ENCODE measurements at regions not wholly inside any gene's neighbourhood (a gene's known extent, or its start where the extent isn't known, plus 50 kb on each side); places are given as distances from the start of the nearest gene placed in this dataset.

- Histone ChIP-seq H3K4me1 (ENCODE audit: control insufficient read depth, extremely low read depth, insufficient read depth, low read length) (no peaks in the 10 kb centered on the region), H2AFZ (ENCODE audit: control insufficient read depth, low read length) (no peak overlapping the region), H4K20me1 (ENCODE audit: control insufficient read depth, extremely low read depth, insufficient read depth, low read length) (no peaks in the 10 kb centered on the region), H3K9me1 (ENCODE audit: control insufficient read depth, extremely low read depth, insufficient read depth, low read length) (no peaks in the 10 kb centered on the region), H3K9ac (ENCODE audit: control insufficient read depth, extremely low read depth, insufficient read depth, low read length) (no peak overlapping the region), H3K9me3 (ENCODE audit: control insufficient read depth, low read depth, low read length) (no peaks in the 10 kb centered on the region), H3K27me3 (ENCODE audit: control insufficient read depth, extremely low read depth, insufficient read depth, low read length) (no peaks in the 10 kb centered on the region), H3K36me3 (ENCODE audit: control insufficient read depth in 2 of 2, extremely low read depth in 1 of 2, insufficient read depth in 2 of 2, low read length in 2 of 2) (no peaks in the 10 kb centered on the region), H3K27ac (ENCODE audit: control insufficient read depth, insufficient read depth, low read length) (no peak overlapping the region), H3K4me2 (ENCODE audit: control insufficient read depth, extremely low read depth, insufficient read depth, low read depth, low read length) (no peak overlapping the region), H3K79me2 (ENCODE audit: control insufficient read depth, insufficient read depth, low read length) (no peaks in the 10 kb centered on the region), H3K4me3 (ENCODE audit: control insufficient read depth in 2 of 3, extremely low read depth in 1 of 3, insufficient read depth in 2 of 3, low read depth in 1 of 3, low read length in 3 of 3) (no peak overlapping the region)
- TF ChIP-seq, protein P1, sequence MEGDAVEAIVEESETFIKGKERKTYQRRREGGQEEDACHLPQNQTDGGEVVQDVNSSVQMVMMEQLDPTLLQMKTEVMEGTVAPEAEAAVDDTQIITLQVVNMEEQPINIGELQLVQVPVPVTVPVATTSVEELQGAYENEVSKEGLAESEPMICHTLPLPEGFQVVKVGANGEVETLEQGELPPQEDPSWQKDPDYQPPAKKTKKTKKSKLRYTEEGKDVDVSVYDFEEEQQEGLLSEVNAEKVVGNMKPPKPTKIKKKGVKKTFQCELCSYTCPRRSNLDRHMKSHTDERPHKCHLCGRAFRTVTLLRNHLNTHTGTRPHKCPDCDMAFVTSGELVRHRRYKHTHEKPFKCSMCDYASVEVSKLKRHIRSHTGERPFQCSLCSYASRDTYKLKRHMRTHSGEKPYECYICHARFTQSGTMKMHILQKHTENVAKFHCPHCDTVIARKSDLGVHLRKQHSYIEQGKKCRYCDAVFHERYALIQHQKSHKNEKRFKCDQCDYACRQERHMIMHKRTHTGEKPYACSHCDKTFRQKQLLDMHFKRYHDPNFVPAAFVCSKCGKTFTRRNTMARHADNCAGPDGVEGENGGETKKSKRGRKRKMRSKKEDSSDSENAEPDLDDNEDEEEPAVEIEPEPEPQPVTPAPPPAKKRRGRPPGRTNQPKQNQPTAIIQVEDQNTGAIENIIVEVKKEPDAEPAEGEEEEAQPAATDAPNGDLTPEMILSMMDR (optimal IDR thresholded peaks at IDR 0.05 in 1 of 3, IDR thresholded peaks at IDR 0.05 in 1 of 3, conservative IDR thresholded peaks at IDR 0.05 in 1 of 3; ENCODE audit: extremely low read depth in 1 of 3, insufficient read depth in 2 of 3, low read length in 3 of 3): no peak
- TF ChIP-seq EZH2 (IDR thresholded peaks at IDR 0.05; ENCODE audit: low read length): no peak
- no peak for DNase-seq (ENCODE audit: low read depth, low spot score)
- dilution Hi-C loops (cut with MboI; ENCODE audit: extremely low pct_ligation_motif_present, low sequenced_read_pairs): no loop called here
- no peak for FAIRE-seq
Observed at GRCh38 chr18:22040533-22040932, 128.9 kb upstream of the GATA6 start.

GRCh38 chr18:22043837-22044236 lies 125.6 kb upstream of the GATA6 start:
- no peaks in the 10 kb centered on the region for H3K36me3 ChIP-seq (ENCODE audit: control insufficient read depth in 2 of 2, extremely low read depth in 1 of 2, insufficient read depth in 2 of 2, low read length in 2 of 2)
- peaks cover 3% of the 10 kb centered on the region for H3K27me3 ChIP-seq (ENCODE audit: control insufficient read depth, extremely low read depth, insufficient read depth, low read length)
- no peak overlapping the region for H2AFZ ChIP-seq (ENCODE audit: control insufficient read depth, low read length)
- no peak overlapping the region for H3K4me3 ChIP-seq (ENCODE audit: control insufficient read depth in 2 of 3, extremely low read depth in 1 of 3, insufficient read depth in 2 of 3, low read depth in 1 of 3, low read length in 3 of 3)
- DNase-seq (ENCODE audit: low read depth, low spot score): no peak
- dilution Hi-C loops (cut with MboI; ENCODE audit: extremely low pct_ligation_motif_present, low sequenced_read_pairs): no loop called here
- H4K20me1 ChIP-seq (ENCODE audit: control insufficient read depth, extremely low read depth, insufficient read depth, low read length): no peaks in the 10 kb centered on the region
- H3K27ac ChIP-seq (ENCODE audit: control insufficient read depth, insufficient read depth, low read length): no peak overlapping the region
- no peaks in the 10 kb centered on the region for H3K9me1 ChIP-seq (ENCODE audit: control insufficient read depth, extremely low read depth, insufficient read depth, low read length)
- no peak for FAIRE-seq
- no peak overlapping the region for H3K9ac ChIP-seq (ENCODE audit: control insufficient read depth, extremely low read depth, insufficient read depth, low read length)
- H3K4me1 ChIP-seq (ENCODE audit: control insufficient read depth, extremely low read depth, insufficient read depth, low read length): no peaks in the 10 kb centered on the region
- no peaks in the 10 kb centered on the region for H3K79me2 ChIP-seq (ENCODE audit: control insufficient read depth, insufficient read depth, low read length)
- TF ChIP-seq, protein P1 (optimal IDR thresholded peaks at IDR 0.05 in 1 of 3, IDR thresholded peaks at IDR 0.05 in 1 of 3, conservative IDR thresholded peaks at IDR 0.05 in 1 of 3; ENCODE audit: extremely low read depth in 1 of 3, insufficient read depth in 2 of 3, low read length in 3 of 3): no peak
- TF ChIP-seq EZH2 (IDR thresholded peaks at IDR 0.05; ENCODE audit: low read length): no peak
- no peak overlapping the region for H3K4me2 ChIP-seq (ENCODE audit: control insufficient read depth, extremely low read depth, insufficient read depth, low read depth, low read length)
- H3K9me3 ChIP-seq (ENCODE audit: control insufficient read depth, low read depth, low read length): no peaks in the 10 kb centered on the region

All from keratinocyte (primary cell).